ENCODE measurements at regions not wholly inside any gene's neighbourhood (a gene's known extent, or its start where the extent isn't known, plus 50 kb on each side); places are given as distances from the start of the nearest gene placed in this dataset.

DNA sequence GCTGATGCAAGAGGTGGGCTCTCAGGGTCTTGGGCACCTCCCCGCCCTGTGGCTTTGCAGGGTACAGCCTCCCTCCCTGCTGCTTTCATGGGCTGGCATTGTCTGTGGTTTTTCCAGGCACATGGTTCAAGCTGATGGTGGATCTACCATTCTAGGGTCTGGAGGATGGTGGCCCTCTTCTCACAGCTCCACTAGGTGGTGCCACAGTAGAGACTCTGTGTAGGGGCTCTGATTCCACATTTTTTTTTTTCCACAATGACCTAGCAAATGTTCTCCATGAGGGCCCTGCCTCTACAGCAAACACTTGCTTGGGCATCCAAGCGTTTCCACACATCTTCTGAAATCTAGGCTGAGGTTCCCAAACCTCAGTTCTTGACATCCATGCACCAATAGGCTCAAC lies 657.9 kb upstream of the CT83 start:
- intact Hi-C loops (cut with DNase I): no loop called here
- 85 to 86% methylated on average over 2 of the region's 2 CpGs for WGBS, 2 donors

DNA sequence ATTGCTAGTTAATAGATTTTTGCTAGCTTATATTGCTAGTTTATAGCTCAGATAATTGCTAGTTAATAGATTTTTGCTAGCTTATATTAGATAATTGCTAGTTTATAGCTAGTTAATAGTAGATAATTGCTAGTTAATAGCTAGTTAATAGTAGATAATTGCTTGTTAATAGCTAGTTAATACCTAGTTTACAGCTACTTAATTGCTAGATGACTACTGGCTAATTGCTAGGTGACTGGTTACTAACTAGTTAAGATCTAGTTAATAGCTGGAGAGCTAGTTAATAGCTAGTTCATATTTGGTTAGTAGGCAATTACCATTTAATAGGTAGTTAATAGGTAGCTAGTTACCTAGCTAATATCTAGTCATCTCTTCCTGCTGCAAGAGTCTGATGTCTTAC lies 633.8 kb upstream of the CT83 start:
- Histone ChIP-seq H3K27ac (no peak overlapping the region), H3K4me3 (no peak overlapping the region), H3K36me3 (no peaks in the 10 kb centered on the region), H3K27me3 (no peaks in the 10 kb centered on the region), H3K9me3 (no peaks in the 10 kb centered on the region), H3K4me1 (no peaks in the 10 kb centered on the region)
- no peak for TF ChIP-seq POLR2A (IDR thresholded peaks at IDR 0.05)
- TF ChIP-seq POLR2AphosphoS5 (IDR thresholded peaks at IDR 0.05): no peak
- no peak for TF ChIP-seq EP300 (IDR thresholded peaks at IDR 0.05)
- TF ChIP-seq, protein P1, sequence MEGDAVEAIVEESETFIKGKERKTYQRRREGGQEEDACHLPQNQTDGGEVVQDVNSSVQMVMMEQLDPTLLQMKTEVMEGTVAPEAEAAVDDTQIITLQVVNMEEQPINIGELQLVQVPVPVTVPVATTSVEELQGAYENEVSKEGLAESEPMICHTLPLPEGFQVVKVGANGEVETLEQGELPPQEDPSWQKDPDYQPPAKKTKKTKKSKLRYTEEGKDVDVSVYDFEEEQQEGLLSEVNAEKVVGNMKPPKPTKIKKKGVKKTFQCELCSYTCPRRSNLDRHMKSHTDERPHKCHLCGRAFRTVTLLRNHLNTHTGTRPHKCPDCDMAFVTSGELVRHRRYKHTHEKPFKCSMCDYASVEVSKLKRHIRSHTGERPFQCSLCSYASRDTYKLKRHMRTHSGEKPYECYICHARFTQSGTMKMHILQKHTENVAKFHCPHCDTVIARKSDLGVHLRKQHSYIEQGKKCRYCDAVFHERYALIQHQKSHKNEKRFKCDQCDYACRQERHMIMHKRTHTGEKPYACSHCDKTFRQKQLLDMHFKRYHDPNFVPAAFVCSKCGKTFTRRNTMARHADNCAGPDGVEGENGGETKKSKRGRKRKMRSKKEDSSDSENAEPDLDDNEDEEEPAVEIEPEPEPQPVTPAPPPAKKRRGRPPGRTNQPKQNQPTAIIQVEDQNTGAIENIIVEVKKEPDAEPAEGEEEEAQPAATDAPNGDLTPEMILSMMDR (IDR thresholded peaks at IDR 0.05): no peak
- DNase-seq: no peak
- intact Hi-C loops (cut with DNase I): no loop called here

More for the DNA sequence above, 657.9 kb upstream of the CT83 start:
- Histone ChIP-seq H3K4me1 (no peaks in the 10 kb centered on the region), H3K4me3 (no peak overlapping the region), H3K9me3 (no peaks in the 10 kb centered on the region), H3K27me3 (no peaks in the 10 kb centered on the region), H3K36me3 (no peaks in the 10 kb centered on the region), H3K27ac (no peak overlapping the region)
- DNase-seq: no peak
- TF ChIP-seq POLR2AphosphoS5 (IDR thresholded peaks at IDR 0.05) (no peak), POLR2A (IDR thresholded peaks at IDR 0.05) (no peak), EP300 (IDR thresholded peaks at IDR 0.05) (no peak)
- TF ChIP-seq, protein P1 (IDR thresholded peaks at IDR 0.05): no peak

DNA sequence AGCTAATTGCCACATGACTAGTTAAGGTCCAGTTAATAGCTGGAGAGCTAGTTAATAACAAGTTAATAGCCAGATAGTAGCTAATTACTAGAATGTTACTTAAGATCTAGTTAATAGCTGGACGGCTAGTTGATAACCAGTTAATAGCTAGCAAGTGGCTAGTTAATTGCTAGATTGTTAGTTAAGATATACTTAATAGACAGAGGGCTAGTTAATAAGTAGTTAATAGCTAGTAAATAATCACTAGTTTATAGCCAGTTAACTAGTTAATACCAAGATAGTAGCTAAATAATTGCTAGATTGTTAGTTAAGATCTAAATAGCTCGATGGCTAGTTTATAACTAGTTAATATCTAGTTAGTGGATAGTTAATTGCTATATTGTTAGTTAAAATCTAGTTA lies 632.6 kb upstream of the CT83 start:
- Histone ChIP-seq H3K27me3 (no peaks in the 10 kb centered on the region), H3K36me3 (no peaks in the 10 kb centered on the region), H3K4me1 (no peaks in the 10 kb centered on the region), H3K4me3 (no peak overlapping the region), H3K9me3 (no peaks in the 10 kb centered on the region), H3K27ac (no peak overlapping the region)
- intact Hi-C loops (cut with DNase I): no loop called here
- WGBS, 2 donors: 97 to 98% methylated on average over 2 of the region's 2 CpGs
- TF ChIP-seq, protein P1 (IDR thresholded peaks at IDR 0.05): no peak
- TF ChIP-seq POLR2A (IDR thresholded peaks at IDR 0.05) (no peak), POLR2AphosphoS5 (IDR thresholded peaks at IDR 0.05) (no peak), EP300 (IDR thresholded peaks at IDR 0.05) (no peak)
- DNase-seq: no peak

- no peaks in the 10 kb centered on the region for H3K4me1 ChIP-seq
- H3K36me3 ChIP-seq: no peaks in the 10 kb centered on the region
- WGBS, 2 donors: 84 to 93% methylated on average over 1 of the region's 1 CpG
- no peaks in the 10 kb centered on the region for H3K27me3 ChIP-seq
- no peak for DNase-seq
- no peak overlapping the region for H3K4me3 ChIP-seq
- intact Hi-C loops (cut with DNase I): no loop called here
- no peak for TF ChIP-seq POLR2A (IDR thresholded peaks at IDR 0.05)
- TF ChIP-seq, protein P1 (IDR thresholded peaks at IDR 0.05): no peak
- TF ChIP-seq POLR2AphosphoS5 (IDR thresholded peaks at IDR 0.05): no peak
- no peak for TF ChIP-seq EP300 (IDR thresholded peaks at IDR 0.05)
- no peak overlapping the region for H3K27ac ChIP-seq
- no peaks in the 10 kb centered on the region for H3K9me3 ChIP-seq
Observed at GRCh38 chrX:117094149-117094548, 631.4 kb upstream of the CT83 start.

DNA sequence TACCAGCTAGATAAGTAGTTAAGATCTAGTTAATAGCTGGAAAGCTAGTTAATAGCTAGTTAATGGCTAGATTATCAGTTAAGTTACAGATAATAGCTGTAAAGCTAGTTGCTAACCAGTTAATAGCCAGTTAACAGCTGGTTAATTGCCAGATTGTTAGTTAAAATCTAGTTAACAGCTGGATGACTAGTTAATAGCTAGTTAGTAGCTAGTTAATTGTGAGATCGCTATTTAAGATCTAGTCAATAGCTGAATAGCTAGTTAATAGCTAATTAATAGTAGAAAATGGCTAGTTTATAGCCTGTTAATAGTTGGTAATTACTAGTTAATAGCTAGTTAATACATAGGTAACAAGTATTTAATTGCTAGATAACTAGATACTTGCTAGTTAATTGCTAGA lies 630.5 kb upstream of the CT83 start:
- TF ChIP-seq EP300 (IDR thresholded peaks at IDR 0.05) (no peak), POLR2A (IDR thresholded peaks at IDR 0.05) (no peak), POLR2AphosphoS5 (IDR thresholded peaks at IDR 0.05) (no peak)
- TF ChIP-seq, protein P1 (IDR thresholded peaks at IDR 0.05): no peak
- Histone ChIP-seq H3K4me1 (no peaks in the 10 kb centered on the region), H3K4me3 (no peak overlapping the region), H3K27ac (no peak overlapping the region), H3K9me3 (no peaks in the 10 kb centered on the region), H3K36me3 (no peaks in the 10 kb centered on the region), H3K27me3 (no peaks in the 10 kb centered on the region)
- 89 to 96% methylated on average over 1 of the region's 1 CpG for WGBS, 2 donors
- intact Hi-C loops (cut with DNase I): no loop called here
- DNase-seq: no peak
